Gastrocnemius medialis (tissue), 4 donors: ENCODE measurements at regions not wholly inside any gene's neighbourhood (a gene's known extent, or its start where the extent isn't known, plus 50 kb on each side); places are given as distances from the start of the nearest gene placed in this dataset.

ENCODE experiments used
- CTCF ChIP-seq, 5 experiments: fragments of 450-650 bp in 3 of 5; fragments of 200-600 bp in 2 of 5; sonication (generic) in 2 of 5; IDR thresholded peaks in 4 of 5; conservative IDR thresholded peaks in 1 of 5; 1 replicate in 4 of 5; 2 replicates in 1 of 5; pipeline ENCODE4 v1.5.1; 2016 to 2019; ENCODE audit warnings: antibody characterized with exemption in 5 of 5, mild to moderate bottlenecking in 3 of 5, moderate library complexity in 3 of 5
- POLR2A ChIP-seq, 2 donors: fragments of 450-650 bp; IDR thresholded peaks; one replicate each; pipeline ENCODE4 v1.6.1; 2017; ENCODE audit warnings: antibody characterized with exemption in 2 of 2, mild to moderate bottlenecking in 2 of 2, moderate library complexity in 2 of 2

GRCh38 chr5:23012842-23013241 lies 159.7 kb upstream of the CDH12 start:
- TF ChIP-seq CTCF (IDR thresholded peaks at IDR 0.05 in 4 of 5, conservative IDR thresholded peaks at IDR 0.05 in 1 of 5), result no peak
- TF ChIP-seq POLR2A (IDR thresholded peaks at IDR 0.05), result no peak
